Amygdala (tissue), 56 donors: ENCODE measurements at regions not wholly inside any gene's neighbourhood (a gene's known extent, or its start where the extent isn't known, plus 50 kb on each side); places are given as distances from the start of the nearest gene placed in this dataset.

Experiments
- DNase-seq, 56 donors: peaks; one replicate each; lab custom pipeline; 2025; lab: John Stamatoyannopoulos, UW

- DNase-seq = peak in 46 of 56 donors; percentile 2 to 67 (median 26)
These were observed 253.4 kb downstream of the ETAA1 start for GRCh38 chr2:67650291-67651133.

GRCh38 chr2:67651565-67651964 lies 254.4 kb downstream of the ETAA1 start:
- DNase-seq = no peak

- DNase-seq = no peak
These were observed 255.5 kb downstream of the ETAA1 start for GRCh38 chr2:67652679-67653078.

GRCh38 chr2:67656875-67657274 lies 259.7 kb downstream of the ETAA1 start:
- DNase-seq = no peak

- DNase-seq = no peak
These were observed 261.7 kb downstream of the ETAA1 start for GRCh38 chr2:67658820-67659219.

GRCh38 chr2:67660015-67660602 lies 263.0 kb downstream of the ETAA1 start:
- no peak for DNase-seq

- DNase-seq = no peak
These were observed 263.7 kb downstream of the ETAA1 start for GRCh38 chr2:67660871-67661270.

- DNase-seq = no peak
These were observed 265.1 kb downstream of the ETAA1 start for GRCh38 chr2:67662222-67662621.

- DNase-seq = no peak
These were observed 266.6 kb downstream of the ETAA1 start for GRCh38 chr2:67663776-67664175.

GRCh38 chr2:67666386-67667053 lies 269.4 kb downstream of the ETAA1 start:
- DNase-seq = no peak

GRCh38 chr2:67667054-67667908 lies 270.1 kb downstream of the ETAA1 start:
- no peak for DNase-seq

- no peak for DNase-seq
These were observed 271.4 kb downstream of the ETAA1 start for GRCh38 chr2:67668538-67668937.

- no peak for DNase-seq
These were observed 272.0 kb downstream of the ETAA1 start for GRCh38 chr2:67669168-67669567.

- DNase-seq = no peak
These were observed 272.6 kb downstream of the ETAA1 start for GRCh38 chr2:67669766-67670165.

GRCh38 chr2:67670747-67671183 lies 273.6 kb downstream of the ETAA1 start:
- DNase-seq = no peak

- DNase-seq = no peak
These were observed 274.6 kb downstream of the ETAA1 start for GRCh38 chr2:67671464-67672450.

GRCh38 chr2:67674668-67675067 lies 277.5 kb downstream of the ETAA1 start:
- DNase-seq = no peak

GRCh38 chr2:67684991-67685390 lies 287.9 kb downstream of the ETAA1 start:
- DNase-seq = no peak

GRCh38 chr2:67686254-67686653 lies 289.1 kb downstream of the ETAA1 start:
- DNase-seq = no peak
